HepG2 (cell line): ENCODE measurements at regions not wholly inside any gene's neighbourhood (a gene's known extent, or its start where the extent isn't known, plus 50 kb on each side); places are given as distances from the start of the nearest gene placed in this dataset.
A peak's percentile ranks its signal among the peaks of the same experiment; 100 is the strongest.

Experiments
- ATAC-seq: fragments of 200-7000 bp; cut with Tn5 transposase; 3 replicates; pipeline ENCODE4 v1.9.1; 2020; ENCODE audit warnings: mild to moderate bottlenecking, moderate library complexity
- BruUV-seq: library from RNA; stranded (reverse); fragments of 400-500 nt; replicated peaks from 2 replicates; lab custom pipeline; 2021; lab: Mats Ljungman, UMichigan
- CTCF ChIA-PET: fragments of 300-600 bp; formaldehyde crosslinking; extraction: SDS; loops from one replicate; lab custom pipeline; 2021; ENCODE audit warnings: low total read pairs, inconsistent platforms, low intra/inter-chr PET ratio; lab: Yijun Ruan, JAX
- POLR2A ChIA-PET: fragments of 350-600 bp; sonication (Branson Sonifier 250); formaldehyde crosslinking; loops from one replicate; lab custom pipeline; 2020; ENCODE audit warnings: antibody characterized with exemption, inconsistent platforms; lab: Yijun Ruan, JAX
- DNase-seq: peaks from one replicate; pipeline ENCODE4 v3.0.0-alpha.2; 2015; ENCODE audit warnings: low spot score
- FAIRE-seq: peaks from 3 replicates; lab custom pipeline; 2011; peaks lifted over from hg19 to GRCh38; lab: Jason Lieb, UNC
- H2AFZ ChIP-seq: one replicate; pipeline ENCODE4 v1.6.1; 2011; ENCODE audit warnings: low read length, inconsistent platforms
- H3K27ac ChIP-seq: fragments of 300-600 bp; 3 replicates; pipeline ENCODE4 v1.8.0; 2011; ENCODE audit warnings: mixed run types, mild to moderate bottlenecking, mixed read lengths, low read length, inconsistent platforms; ENCODE audit not compliant: insufficient read depth; ENCODE audit errors: extremely low read length
- H3K27me3 ChIP-seq, 2 experiments: fragments of 200-600 bp in 1 of 2; 2 replicates in 1 of 2; 3 replicates in 1 of 2; pipeline versions ENCODE4 v1.6.0 to v1.8.0; 2011; ENCODE audit warnings: low read length in 2 of 2, mild to moderate bottlenecking in 2 of 2, moderate library complexity in 2 of 2, inconsistent platforms in 1 of 2; ENCODE audit not compliant: insufficient read depth in 2 of 2, control insufficient read depth in 1 of 2
- H3K36me3 ChIP-seq, 2 experiments: fragments of 200-600 bp in 1 of 2; replicated peaks in 1 of 2; 2 replicates in 1 of 2; 3 replicates in 1 of 2; pipeline versions ENCODE4 v1.5.1 to v1.8.0; 2011; ENCODE audit warnings: low read length in 2 of 2, inconsistent platforms in 1 of 2; ENCODE audit not compliant: insufficient read depth in 2 of 2, control insufficient read depth in 1 of 2
- H3K4me1 ChIP-seq: 2 replicates; pipeline ENCODE4 v1.5.1; 2012; ENCODE audit warnings: low read length, inconsistent platforms; ENCODE audit not compliant: insufficient read depth
- H3K4me2 ChIP-seq: 2 replicates; pipeline ENCODE4 v1.6.0; 2011; ENCODE audit warnings: low read depth, low read length, inconsistent platforms
- H3K4me3 ChIP-seq, 3 experiments: fragments of 200-600 bp in 1 of 3; sonication (generic), shearing (Covaris generic) in 1 of 3; replicated peaks in 1 of 3; 2 replicates each; pipeline ENCODE4 v1.5.1; 2011 to 2016; ENCODE audit warnings: low read length in 3 of 3, inconsistent platforms in 2 of 3, low read depth in 2 of 3, mild to moderate bottlenecking in 2 of 3, control low read depth in 1 of 3, mixed read lengths in 1 of 3; ENCODE audit not compliant: insufficient read depth in 1 of 3
- H3K79me2 ChIP-seq: one replicate; pipeline ENCODE4 v1.6.1; 2011; ENCODE audit warnings: low read length, inconsistent platforms; ENCODE audit not compliant: insufficient read depth
- H3K9ac ChIP-seq: 2 replicates; pipeline ENCODE4 v1.6.0; 2011; ENCODE audit warnings: mild to moderate bottlenecking, low read depth, low read length, inconsistent platforms; ENCODE audit not compliant: insufficient read depth
- H3K9me3 ChIP-seq: 2 replicates; pipeline ENCODE4 v1.5.1; 2012; ENCODE audit warnings: mild to moderate bottlenecking, low read length
- H4K20me1 ChIP-seq: 2 replicates; pipeline ENCODE4 v1.6.0; 2011; ENCODE audit warnings: inconsistent platforms, mild to moderate bottlenecking, low read length, moderate library complexity; ENCODE audit not compliant: insufficient read depth
- CTCF ChIP-seq: sonication (generic); formaldehyde crosslinking; IDR thresholded peaks from 2 replicates; pipeline ENCODE4 v1.5.0; 2020; ENCODE audit warnings: mild to moderate bottlenecking, missing genetic modification reagents, moderate library complexity
- STAG1 ChIP-seq: sonication (generic); formaldehyde crosslinking; IDR thresholded peaks from 2 replicates; pipeline ENCODE4 v1.4.0; 2020; ENCODE audit warnings: missing genetic modification reagents
- STAT6 ChIP-seq: sonication (generic); formaldehyde crosslinking; IDR thresholded peaks from 2 replicates; pipeline ENCODE4 v1.4.0; 2020; ENCODE audit warnings: missing genetic modification reagents, mild to moderate bottlenecking, borderline replicate concordance
- ZNF354B ChIP-seq: sonication (generic); formaldehyde crosslinking; IDR thresholded peaks from 2 replicates; pipeline ENCODE4 v1.8.0; 2022; ENCODE audit warnings: mild to moderate bottlenecking, missing genetic modification reagents
- WGBS: methylation state at CpG from one replicate; pipeline ENCODE4 v1.1.6; 2017; ENCODE audit warnings: low lambda C conversion rate; 5-methylcytosine and 5-hydroxymethylcytosine counted together
- in situ Hi-C: cut with HindIII; loops from 2 replicates; pipeline ENCODE4 v1.10.0; 2017; ENCODE audit warnings: low pct_unique_long_range_greater_than_20kb; ENCODE audit not compliant: extremely low pct_ligation_motif_present
- intact Hi-C: fragments of 100-400 bp; cut with micrococcal nuclease; formaldehyde crosslinking; loops from one replicate; pipeline ENCODE4 v1.10.0; 2022; ENCODE audit not compliant: unreplicated experiment

GRCh38 chr7:157467496-157468212, 130.8 kb downstream of the DNAJB6 start:
- intact Hi-C loops (no loop called here), in situ Hi-C loops (no loop called here)
- H3K9ac ChIP-seq = no peak overlapping the region
- H3K27ac ChIP-seq = no peak overlapping the region
- 20% methylated on average over 10 of the region's 26 CpGs for WGBS
- peaks cover 8% of the 10 kb centered on the region; the same call in 1 of the 2 replicates for H3K4me1 ChIP-seq
- TF ChIP-seq ZNF354B (CRISPR knock-in tag) (no peak), STAT6 (CRISPR knock-in tag) (no peak), CTCF (CRISPR knock-in tag) (peak; percentile 41), STAG1 (peak; percentile 42)
- H3K79me2 ChIP-seq = no peaks in the 10 kb centered on the region
- H3K4me3 ChIP-seq = no peak overlapping the region
- ChIA-PET POLR2A (no interaction called here), CTCF (no interaction called here)
- DNase-seq (no peak), FAIRE-seq (no peak), ATAC-seq (peak; percentile 40; the same call in 2 of the 3 replicates)
- H3K4me2 ChIP-seq = no peak overlapping the region
- H3K27me3 ChIP-seq = peaks cover 7 to 66% of the 10 kb centered on the region in 2 experiments; a peak in 4 of 5 replicates
- H3K36me3 ChIP-seq = no peaks in the 10 kb centered on the region
- BruUV-seq = no TSS peak
- H2AFZ ChIP-seq = no peak overlapping the region
- no peaks in the 10 kb centered on the region for H4K20me1 ChIP-seq
- peaks cover 1% of the 10 kb centered on the region for H3K9me3 ChIP-seq
